ENCODE measurements at regions not wholly inside any gene's neighbourhood (a gene's known extent, or its start where the extent isn't known, plus 50 kb on each side); places are given as distances from the start of the nearest gene placed in this dataset.

DNA sequence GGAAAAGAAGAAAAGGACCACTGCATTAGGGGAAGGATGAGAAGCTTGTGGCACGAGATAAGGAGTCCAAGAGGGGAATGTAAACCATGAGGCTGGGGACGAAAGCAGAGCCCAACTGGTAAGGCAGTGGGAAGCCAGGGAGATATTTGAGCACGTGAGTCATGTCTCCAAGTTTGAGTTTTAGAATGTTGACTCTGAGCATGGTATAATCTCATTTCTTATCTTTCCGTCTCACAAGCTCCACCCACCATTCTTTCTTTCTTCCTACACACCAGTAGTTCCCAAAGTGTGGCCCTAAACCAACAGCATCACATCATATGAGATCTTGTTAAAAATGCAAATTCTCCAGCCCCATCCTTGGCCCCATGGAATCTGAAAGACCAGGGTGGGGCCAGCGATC lies 145.3 kb downstream of the PLPP3 start:
- Histone ChIP-seq H3K27ac (ENCODE audit: insufficient read depth, low read length, poor library complexity, severe bottlenecking) (no peak overlapping the region), H3K9me3 (ENCODE audit: control insufficient read depth, low read length) (no peaks in the 10 kb centered on the region), H3K4me1 (ENCODE audit: control insufficient read depth, insufficient read depth, low read length, poor library complexity, severe bottlenecking) (no peaks in the 10 kb centered on the region), H3K4me3 (ENCODE audit: insufficient read depth, low read depth, low read length, poor library complexity, severe bottlenecking) (no peak overlapping the region), H3K27me3 (replicated peaks; ENCODE audit: control insufficient read depth, insufficient read depth, low read length, poor library complexity, severe bottlenecking) (no peaks in the 10 kb centered on the region), H3K36me3 (ENCODE audit: control insufficient read depth, insufficient read depth, low read length) (no peaks in the 10 kb centered on the region)
- no peak for DNase-seq

- no peak for DNase-seq
- H3K4me1 ChIP-seq (ENCODE audit: control insufficient read depth, insufficient read depth, low read length, poor library complexity, severe bottlenecking) = no peaks in the 10 kb centered on the region
- H3K4me3 ChIP-seq (ENCODE audit: insufficient read depth, low read depth, low read length, poor library complexity, severe bottlenecking) = no peak overlapping the region
- no peaks in the 10 kb centered on the region for H3K9me3 ChIP-seq (ENCODE audit: control insufficient read depth, low read length)
- no peaks in the 10 kb centered on the region for H3K36me3 ChIP-seq (ENCODE audit: control insufficient read depth, insufficient read depth, low read length)
- no peak overlapping the region for H3K27ac ChIP-seq (ENCODE audit: insufficient read depth, low read length, poor library complexity, severe bottlenecking)
- H3K27me3 ChIP-seq (replicated peaks; ENCODE audit: control insufficient read depth, insufficient read depth, low read length, poor library complexity, severe bottlenecking) = no peaks in the 10 kb centered on the region
Observed at GRCh38 chr1:56433056-56433577, 146.2 kb downstream of the PLPP3 start.

GRCh38 chr1:56432166-56432971 lies 147.0 kb downstream of the PLPP3 start:
- Histone ChIP-seq H3K27me3 (replicated peaks; ENCODE audit: control insufficient read depth, insufficient read depth, low read length, poor library complexity, severe bottlenecking) (no peaks in the 10 kb centered on the region), H3K36me3 (ENCODE audit: control insufficient read depth, insufficient read depth, low read length) (no peaks in the 10 kb centered on the region), H3K27ac (ENCODE audit: insufficient read depth, low read length, poor library complexity, severe bottlenecking) (no peak overlapping the region), H3K4me3 (ENCODE audit: insufficient read depth, low read depth, low read length, poor library complexity, severe bottlenecking) (no peak overlapping the region), H3K9me3 (ENCODE audit: control insufficient read depth, low read length) (no peaks in the 10 kb centered on the region), H3K4me1 (ENCODE audit: control insufficient read depth, insufficient read depth, low read length, poor library complexity, severe bottlenecking) (no peaks in the 10 kb centered on the region)
- DNase-seq = no peak

- no peaks in the 10 kb centered on the region for H3K36me3 ChIP-seq (ENCODE audit: control insufficient read depth, insufficient read depth, low read length)
- H3K4me1 ChIP-seq (ENCODE audit: control insufficient read depth, insufficient read depth, low read length, poor library complexity, severe bottlenecking) = no peaks in the 10 kb centered on the region
- H3K4me3 ChIP-seq (ENCODE audit: insufficient read depth, low read depth, low read length, poor library complexity, severe bottlenecking) = no peak overlapping the region
- no peaks in the 10 kb centered on the region for H3K9me3 ChIP-seq (ENCODE audit: control insufficient read depth, low read length)
- no peaks in the 10 kb centered on the region for H3K27me3 ChIP-seq (replicated peaks; ENCODE audit: control insufficient read depth, insufficient read depth, low read length, poor library complexity, severe bottlenecking)
- no peak for DNase-seq
- no peak overlapping the region for H3K27ac ChIP-seq (ENCODE audit: insufficient read depth, low read length, poor library complexity, severe bottlenecking)
Observed at GRCh38 chr1:56430141-56430839, 149.1 kb downstream of the PLPP3 start.

DNA sequence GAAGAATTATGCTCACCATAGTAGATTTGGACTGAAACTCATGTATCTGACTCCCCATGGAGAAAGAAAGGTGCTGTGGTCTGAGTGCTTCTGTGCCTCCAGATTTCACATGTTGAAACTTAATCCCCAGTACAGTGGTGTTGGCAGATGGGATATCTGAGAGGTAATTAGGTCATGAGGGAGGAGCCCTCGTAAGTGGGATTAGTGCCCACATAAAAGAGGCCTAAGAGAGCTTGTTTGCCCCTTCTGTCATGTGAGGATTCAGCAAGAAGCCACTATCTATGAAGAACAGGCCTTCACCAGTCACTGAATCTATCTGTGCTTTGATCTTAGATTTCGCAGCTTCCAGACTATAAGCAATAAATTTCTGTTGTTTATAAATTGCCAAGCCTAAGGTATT lies 150.1 kb downstream of the PLPP3 start:
- no peaks in the 10 kb centered on the region for H3K36me3 ChIP-seq (ENCODE audit: control insufficient read depth, insufficient read depth, low read length)
- no peaks in the 10 kb centered on the region for H3K9me3 ChIP-seq (ENCODE audit: control insufficient read depth, low read length)
- no peaks in the 10 kb centered on the region for H3K4me1 ChIP-seq (ENCODE audit: control insufficient read depth, insufficient read depth, low read length, poor library complexity, severe bottlenecking)
- no peak overlapping the region for H3K27ac ChIP-seq (ENCODE audit: insufficient read depth, low read length, poor library complexity, severe bottlenecking)
- no peaks in the 10 kb centered on the region for H3K27me3 ChIP-seq (replicated peaks; ENCODE audit: control insufficient read depth, insufficient read depth, low read length, poor library complexity, severe bottlenecking)
- DNase-seq = no peak
- H3K4me3 ChIP-seq (ENCODE audit: insufficient read depth, low read depth, low read length, poor library complexity, severe bottlenecking) = no peak overlapping the region

- no peak for DNase-seq
- Histone ChIP-seq H3K4me1 (ENCODE audit: control insufficient read depth, insufficient read depth, low read length, poor library complexity, severe bottlenecking) (no peaks in the 10 kb centered on the region), H3K4me3 (ENCODE audit: insufficient read depth, low read depth, low read length, poor library complexity, severe bottlenecking) (no peak overlapping the region), H3K36me3 (ENCODE audit: control insufficient read depth, insufficient read depth, low read length) (no peaks in the 10 kb centered on the region), H3K9me3 (ENCODE audit: control insufficient read depth, low read length) (no peaks in the 10 kb centered on the region), H3K27me3 (replicated peaks; ENCODE audit: control insufficient read depth, insufficient read depth, low read length, poor library complexity, severe bottlenecking) (no peaks in the 10 kb centered on the region), H3K27ac (ENCODE audit: insufficient read depth, low read length, poor library complexity, severe bottlenecking) (no peak overlapping the region)
Observed at GRCh38 chr1:56426587-56427381, 152.6 kb downstream of the PLPP3 start.

GRCh38 chr1:56425494-56426037 lies 153.8 kb downstream of the PLPP3 start:
- no peaks in the 10 kb centered on the region for H3K4me1 ChIP-seq (ENCODE audit: control insufficient read depth, insufficient read depth, low read length, poor library complexity, severe bottlenecking)
- no peaks in the 10 kb centered on the region for H3K27me3 ChIP-seq (replicated peaks; ENCODE audit: control insufficient read depth, insufficient read depth, low read length, poor library complexity, severe bottlenecking)
- DNase-seq = no peak
- H3K36me3 ChIP-seq (ENCODE audit: control insufficient read depth, insufficient read depth, low read length) = no peaks in the 10 kb centered on the region
- H3K27ac ChIP-seq (ENCODE audit: insufficient read depth, low read length, poor library complexity, severe bottlenecking) = no peak overlapping the region
- no peak overlapping the region for H3K4me3 ChIP-seq (ENCODE audit: insufficient read depth, low read depth, low read length, poor library complexity, severe bottlenecking)
- H3K9me3 ChIP-seq (ENCODE audit: control insufficient read depth, low read length) = no peaks in the 10 kb centered on the region

GRCh38 chr1:56424744-56425493 lies 154.4 kb downstream of the PLPP3 start:
- H3K27ac ChIP-seq (ENCODE audit: insufficient read depth, low read length, poor library complexity, severe bottlenecking) = no peak overlapping the region
- no peak for DNase-seq
- no peaks in the 10 kb centered on the region for H3K27me3 ChIP-seq (replicated peaks; ENCODE audit: control insufficient read depth, insufficient read depth, low read length, poor library complexity, severe bottlenecking)
- no peaks in the 10 kb centered on the region for H3K36me3 ChIP-seq (ENCODE audit: control insufficient read depth, insufficient read depth, low read length)
- H3K4me1 ChIP-seq (ENCODE audit: control insufficient read depth, insufficient read depth, low read length, poor library complexity, severe bottlenecking) = no peaks in the 10 kb centered on the region
- no peak overlapping the region for H3K4me3 ChIP-seq (ENCODE audit: insufficient read depth, low read depth, low read length, poor library complexity, severe bottlenecking)
- H3K9me3 ChIP-seq (ENCODE audit: control insufficient read depth, low read length) = no peaks in the 10 kb centered on the region

GRCh38 chr1:56423716-56424115 lies 155.6 kb downstream of the PLPP3 start:
- DNase-seq = no peak
- Histone ChIP-seq H3K27me3 (replicated peaks; ENCODE audit: control insufficient read depth, insufficient read depth, low read length, poor library complexity, severe bottlenecking) (no peaks in the 10 kb centered on the region), H3K27ac (ENCODE audit: insufficient read depth, low read length, poor library complexity, severe bottlenecking) (no peak overlapping the region)

More at GRCh38 chr1:56423716-56424115, 155.6 kb downstream of the PLPP3 start:
- Histone ChIP-seq H3K36me3 (ENCODE audit: control insufficient read depth, insufficient read depth, low read length) (no peaks in the 10 kb centered on the region), H3K4me1 (ENCODE audit: control insufficient read depth, insufficient read depth, low read length, poor library complexity, severe bottlenecking) (no peaks in the 10 kb centered on the region), H3K9me3 (ENCODE audit: control insufficient read depth, low read length) (no peaks in the 10 kb centered on the region), H3K4me3 (ENCODE audit: insufficient read depth, low read depth, low read length, poor library complexity, severe bottlenecking) (no peak overlapping the region)
